Neural progenitor cell (in vitro differentiated cells): ENCODE measurements at regions not wholly inside any gene's neighbourhood (a gene's known extent, or its start where the extent isn't known, plus 50 kb on each side); places are given as distances from the start of the nearest gene placed in this dataset.

Experiments
- DNase-seq: peaks from one replicate; pipeline ENCODE4 v3.0.0-alpha.2; 2016; ENCODE audit warnings: low spot score
- H2AFZ ChIP-seq: fragments of 200-600 bp; sonication (generic); replicated peaks from 2 replicates; pipeline ENCODE4 v1.6.1; 2016; ENCODE audit warnings: antibody characterized with exemption
- H3F3A ChIP-seq: fragments of 200-600 bp; sonication (generic); 2 replicates; pipeline ENCODE4 v1.6.1; 2016; ENCODE audit warnings: antibody characterized with exemption, low read depth
- H3K27ac ChIP-seq: fragments of 200-600 bp; sonication (generic); 2 replicates; pipeline ENCODE4 v1.5.1; 2016; ENCODE audit warnings: mild to moderate bottlenecking
- H3K27me3 ChIP-seq: fragments of 200-600 bp; sonication (generic); 2 replicates; pipeline ENCODE4 v1.6.1; 2016; ENCODE audit warnings: mild to moderate bottlenecking, moderate library complexity
- H3K36me3 ChIP-seq: fragments of 200-600 bp; sonication (generic); 2 replicates; pipeline ENCODE4 v1.5.1; 2016
- H3K4me1 ChIP-seq: fragments of 200-600 bp; sonication (generic); 2 replicates; pipeline ENCODE4 v1.6.1; 2016; ENCODE audit warnings: mixed run types
- H3K4me2 ChIP-seq: fragments of 200-600 bp; sonication (generic); 2 replicates; pipeline ENCODE4 v1.6.1; 2016
- H3K4me3 ChIP-seq: fragments of 200-600 bp; sonication (generic); 2 replicates; pipeline ENCODE4 v1.5.1; 2016
- H3K79me2 ChIP-seq: fragments of 200-600 bp; sonication (generic); 2 replicates; pipeline ENCODE4 v1.6.1; 2016; ENCODE audit warnings: low read depth
- H3K9ac ChIP-seq: fragments of 200-600 bp; sonication (generic); 2 replicates; pipeline ENCODE4 v1.6.1; 2016
- H3K9me3 ChIP-seq: fragments of 200-600 bp; sonication (generic); 2 replicates; pipeline ENCODE4 v1.5.1; 2016; ENCODE audit warnings: low read depth
- H4K20me1 ChIP-seq: fragments of 200-600 bp; sonication (generic); 2 replicates; pipeline ENCODE4 v1.6.1; 2016; ENCODE audit warnings: low read depth
- H3K27ac Mint-ChIP-seq: 3 replicates; pipeline ENCODE4 v1.8.0; 2021; ENCODE audit warnings: mixed read lengths
- H3K27me3 Mint-ChIP-seq: 2 replicates; pipeline ENCODE4 v1.8.0; 2022; ENCODE audit warnings: low read depth, mild to moderate bottlenecking, inconsistent platforms, moderate library complexity, mixed read lengths; ENCODE audit not compliant: insufficient read depth
- H3K36me3 Mint-ChIP-seq: 3 replicates; pipeline ENCODE4 v1.8.0; 2021; ENCODE audit warnings: mixed read lengths
- H3K4me1 Mint-ChIP-seq: 3 replicates; pipeline ENCODE4 v1.8.0; 2021; ENCODE audit warnings: mixed read lengths
- H3K4me3 Mint-ChIP-seq: 3 replicates; pipeline ENCODE4 v1.8.0; 2021; ENCODE audit warnings: mild to moderate bottlenecking, moderate library complexity, mixed read lengths
- H3K9me3 Mint-ChIP-seq: 3 replicates; pipeline ENCODE4 v1.8.0; 2020; ENCODE audit warnings: mixed read lengths
- EZH2 ChIP-seq: fragments of 200-600 bp; sonication (generic); IDR thresholded peaks from 2 replicates; pipeline ENCODE4 v1.6.1; 2017; ENCODE audit warnings: antibody characterized with exemption, mild to moderate bottlenecking, moderate library complexity
- EZH2phosphoT487 ChIP-seq: fragments of 200-600 bp; sonication (generic); IDR thresholded peaks from 2 replicates; pipeline ENCODE4 v1.6.1; 2017; ENCODE audit warnings: antibody characterized with exemption
- TF ChIP-seq, protein P1 (sequence below): fragments of 200-600 bp; sonication (generic); IDR thresholded peaks from 2 replicates; pipeline ENCODE4 v1.5.1; 2017; ENCODE audit warnings: antibody characterized with exemption, mild to moderate bottlenecking

DNA sequence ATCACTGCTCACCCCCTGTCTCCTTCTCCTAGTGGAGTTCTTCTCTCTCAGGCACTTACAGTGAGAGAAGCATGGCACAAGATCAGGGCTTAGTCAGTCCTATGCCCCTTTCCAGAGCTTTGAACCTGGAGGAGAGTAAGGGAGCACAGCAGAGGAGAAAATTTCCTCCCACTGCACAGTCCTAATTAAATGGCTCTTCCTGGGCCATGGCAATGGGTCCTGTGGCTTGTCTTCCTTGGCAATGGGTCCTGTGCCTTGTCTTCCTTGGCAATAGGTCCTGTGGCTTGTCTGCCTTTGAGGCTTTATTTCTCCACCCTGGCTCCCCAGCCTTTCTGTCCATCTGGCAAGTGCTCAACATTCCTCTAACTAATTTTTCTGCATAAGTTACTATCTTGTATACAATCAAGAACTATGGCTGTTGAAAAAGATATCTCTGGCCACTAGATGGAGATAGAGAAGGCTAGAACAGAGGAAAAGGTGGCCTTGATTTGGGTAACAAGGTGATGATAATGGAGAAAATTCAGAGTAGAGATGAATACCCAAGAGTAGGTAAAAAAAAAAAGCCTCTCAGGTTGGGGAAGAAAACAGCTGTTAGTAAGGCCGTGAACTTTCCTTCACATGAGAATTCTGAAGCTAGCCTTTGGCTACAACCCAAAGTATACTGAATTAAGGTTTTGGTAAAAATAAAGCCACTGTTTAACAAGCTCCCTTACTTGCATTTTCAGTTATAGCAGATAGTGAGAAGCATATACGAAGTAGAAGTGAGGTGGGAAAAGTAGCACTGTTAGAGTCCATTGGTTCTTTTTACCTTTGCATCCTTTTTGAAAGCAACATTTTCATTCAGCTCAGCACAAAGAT, 504.9 kb downstream of the DOK5 start:
- Mint-ChIP-seq H3K4me1 (peaks cover 12% of the 10 kb centered on the region), H3K27ac (no peak overlapping the region), H3K9me3 (no peaks in the 10 kb centered on the region), H3K4me3 (no peak overlapping the region), H3K36me3 (no peaks in the 10 kb centered on the region), H3K27me3 (no peaks in the 10 kb centered on the region)
- H3F3A ChIP-seq, result no peaks in the 10 kb centered on the region
- peak; percentile 50 for DNase-seq
- H3K27ac ChIP-seq, result no peak overlapping the region
- H3K27me3 ChIP-seq, result no peaks in the 10 kb centered on the region
- H3K36me3 ChIP-seq, result no peaks in the 10 kb centered on the region
- TF ChIP-seq, protein P1, sequence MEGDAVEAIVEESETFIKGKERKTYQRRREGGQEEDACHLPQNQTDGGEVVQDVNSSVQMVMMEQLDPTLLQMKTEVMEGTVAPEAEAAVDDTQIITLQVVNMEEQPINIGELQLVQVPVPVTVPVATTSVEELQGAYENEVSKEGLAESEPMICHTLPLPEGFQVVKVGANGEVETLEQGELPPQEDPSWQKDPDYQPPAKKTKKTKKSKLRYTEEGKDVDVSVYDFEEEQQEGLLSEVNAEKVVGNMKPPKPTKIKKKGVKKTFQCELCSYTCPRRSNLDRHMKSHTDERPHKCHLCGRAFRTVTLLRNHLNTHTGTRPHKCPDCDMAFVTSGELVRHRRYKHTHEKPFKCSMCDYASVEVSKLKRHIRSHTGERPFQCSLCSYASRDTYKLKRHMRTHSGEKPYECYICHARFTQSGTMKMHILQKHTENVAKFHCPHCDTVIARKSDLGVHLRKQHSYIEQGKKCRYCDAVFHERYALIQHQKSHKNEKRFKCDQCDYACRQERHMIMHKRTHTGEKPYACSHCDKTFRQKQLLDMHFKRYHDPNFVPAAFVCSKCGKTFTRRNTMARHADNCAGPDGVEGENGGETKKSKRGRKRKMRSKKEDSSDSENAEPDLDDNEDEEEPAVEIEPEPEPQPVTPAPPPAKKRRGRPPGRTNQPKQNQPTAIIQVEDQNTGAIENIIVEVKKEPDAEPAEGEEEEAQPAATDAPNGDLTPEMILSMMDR, result peak; percentile 78
- TF ChIP-seq EZH2, result no peak
- H4K20me1 ChIP-seq, result no peaks in the 10 kb centered on the region
- H3K9ac ChIP-seq, result no peak overlapping the region
- H3K9me3 ChIP-seq, result no peaks in the 10 kb centered on the region
- H2AFZ ChIP-seq, result peak overlapping the region; percentile 7
- no peak overlapping the region for H3K4me2 ChIP-seq
- H3K4me1 ChIP-seq, result peaks cover 4% of the 10 kb centered on the region
- no peak overlapping the region for H3K4me3 ChIP-seq
- no peaks in the 10 kb centered on the region for H3K79me2 ChIP-seq

DNA sequence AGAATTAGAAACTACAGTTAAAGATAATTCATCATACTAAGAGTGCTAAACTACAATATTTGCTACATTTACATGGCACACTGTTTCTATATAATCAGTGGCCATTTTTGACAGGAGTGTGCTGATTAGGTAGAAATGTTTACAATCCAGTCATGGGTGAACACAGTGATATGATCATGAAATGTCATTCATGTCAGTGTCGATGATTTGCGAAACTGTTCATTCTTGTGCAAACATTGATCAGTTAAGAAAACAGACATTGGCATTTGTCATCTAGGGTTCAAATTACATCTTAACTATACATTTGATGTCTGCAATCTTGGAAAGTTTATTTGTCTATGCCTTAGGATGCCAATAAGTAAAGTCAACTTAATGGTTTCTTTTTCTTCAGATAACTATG, 474.9 kb downstream of the DOK5 start:
- Histone ChIP-seq H3K36me3 (no peaks in the 10 kb centered on the region), H2AFZ (no peak overlapping the region), H3K4me1 (no peaks in the 10 kb centered on the region), H3K9me3 (no peaks in the 10 kb centered on the region), H3K27me3 (no peaks in the 10 kb centered on the region), H3F3A (no peaks in the 10 kb centered on the region), H3K4me3 (no peak overlapping the region), H3K4me2 (no peak overlapping the region), H3K27ac (no peak overlapping the region), H4K20me1 (no peaks in the 10 kb centered on the region), H3K79me2 (no peaks in the 10 kb centered on the region), H3K9ac (no peak overlapping the region)
- Mint-ChIP-seq H3K4me1 (no peaks in the 10 kb centered on the region), H3K27ac (no peak overlapping the region), H3K36me3 (no peaks in the 10 kb centered on the region), H3K4me3 (no peak overlapping the region), H3K27me3 (no peaks in the 10 kb centered on the region), H3K9me3 (no peaks in the 10 kb centered on the region)
- no peak for DNase-seq
- TF ChIP-seq EZH2phosphoT487 (no peak), EZH2 (no peak)
- TF ChIP-seq, protein P1, result no peak

DNA sequence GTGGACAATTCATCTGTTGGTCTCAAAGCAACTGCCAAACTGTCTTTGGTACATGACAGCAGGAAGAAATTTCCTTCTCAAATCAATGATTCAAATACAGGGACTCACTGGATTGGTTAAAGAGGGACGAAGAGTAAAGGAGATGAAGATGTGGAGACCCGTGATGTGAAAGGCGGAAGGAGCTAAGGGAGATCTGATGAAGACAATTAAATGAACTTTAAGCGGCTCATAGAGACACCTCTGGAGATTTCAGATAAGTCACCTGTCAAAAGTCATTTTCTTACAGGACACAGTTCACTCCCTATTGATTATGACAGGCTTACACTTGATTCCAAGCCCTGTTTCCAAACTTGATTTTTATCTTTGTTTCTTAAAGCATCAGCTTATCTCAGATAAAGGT, 466.3 kb downstream of the DOK5 start:
- no peaks in the 10 kb centered on the region for H3K27me3 ChIP-seq
- no peaks in the 10 kb centered on the region for H3K79me2 ChIP-seq
- no peaks in the 10 kb centered on the region for H3K9me3 Mint-ChIP-seq
- H3K4me3 Mint-ChIP-seq, result no peak overlapping the region
- H3K4me3 ChIP-seq, result no peak overlapping the region
- no peaks in the 10 kb centered on the region for H3F3A ChIP-seq
- H4K20me1 ChIP-seq, result no peaks in the 10 kb centered on the region
- no peaks in the 10 kb centered on the region for H3K36me3 ChIP-seq
- no peaks in the 10 kb centered on the region for H3K27me3 Mint-ChIP-seq
- no peaks in the 10 kb centered on the region for H3K9me3 ChIP-seq
- peaks cover 2% of the 10 kb centered on the region for H3K4me1 Mint-ChIP-seq
- H3K27ac Mint-ChIP-seq, result no peak overlapping the region
- no peaks in the 10 kb centered on the region for H3K36me3 Mint-ChIP-seq
- H3K4me2 ChIP-seq, result no peak overlapping the region
- H3K4me1 ChIP-seq, result no peaks in the 10 kb centered on the region
- DNase-seq, result no peak
- TF ChIP-seq, protein P1, result no peak
- no peak overlapping the region for H3K9ac ChIP-seq
- H2AFZ ChIP-seq, result no peak overlapping the region
- H3K27ac ChIP-seq, result no peak overlapping the region
